ENCODE measurements at regions not wholly inside any gene's neighbourhood (a gene's known extent, or its start where the extent isn't known, plus 50 kb on each side); places are given as distances from the start of the nearest gene placed in this dataset.
"Not testable (repeated sequence)": the region's sequence is repeated elsewhere in the genome, so short reads cannot be mapped to it uniquely, and the experiment has no call there.

DNA sequence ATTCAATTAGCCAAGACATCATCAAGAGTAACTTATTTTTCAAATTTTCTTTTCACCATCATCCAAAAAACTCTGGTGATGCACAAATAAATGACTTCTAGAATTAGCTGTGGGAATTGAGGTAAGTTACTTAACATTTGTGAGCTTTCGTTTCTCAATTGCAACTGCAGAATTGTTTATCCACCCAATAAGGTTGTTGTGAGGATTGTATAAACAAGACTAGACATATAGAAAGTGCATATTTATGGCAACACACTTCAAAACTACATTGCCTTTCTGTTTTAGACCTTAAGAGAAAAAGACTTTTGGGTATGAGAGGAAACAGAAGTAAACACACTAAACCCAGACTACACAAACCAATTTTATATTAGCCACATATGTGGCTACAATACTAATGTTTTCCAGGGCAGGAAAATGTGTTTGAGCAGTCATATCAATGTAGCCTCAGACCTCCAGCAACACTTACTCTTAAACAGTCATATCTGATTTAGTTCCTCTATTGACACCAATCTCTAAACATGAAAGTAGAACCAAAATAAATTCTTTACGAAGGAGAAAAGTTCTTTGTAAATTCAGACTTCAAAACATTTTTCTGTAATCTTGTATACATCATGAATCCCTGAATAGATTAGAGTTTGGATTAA is 488.0 kb upstream of the CYLC2 start:
- DNase-seq (ENCODE audit: low read depth), result no peak

DNA sequence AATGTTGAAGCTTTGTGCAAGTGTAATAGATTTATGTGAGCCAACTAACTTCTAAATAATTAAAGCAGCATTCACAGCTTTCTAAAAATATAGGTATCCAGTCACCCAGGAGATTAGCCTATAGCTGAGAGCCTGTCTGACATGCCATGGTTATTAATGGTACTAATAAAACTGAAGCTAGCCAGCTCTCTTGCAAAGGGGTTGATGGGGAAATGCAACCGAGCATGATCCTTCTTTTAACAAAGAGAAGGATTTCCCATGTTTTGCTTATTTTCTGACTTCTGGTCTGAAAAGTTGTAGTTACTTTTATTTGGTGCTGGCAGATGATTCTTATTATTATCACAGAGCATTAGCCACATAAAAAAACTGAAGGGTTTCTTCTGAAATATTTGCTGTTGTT is 488.7 kb upstream of the CYLC2 start:
- DNase-seq (ENCODE audit: low read depth), result no peak

DNA sequence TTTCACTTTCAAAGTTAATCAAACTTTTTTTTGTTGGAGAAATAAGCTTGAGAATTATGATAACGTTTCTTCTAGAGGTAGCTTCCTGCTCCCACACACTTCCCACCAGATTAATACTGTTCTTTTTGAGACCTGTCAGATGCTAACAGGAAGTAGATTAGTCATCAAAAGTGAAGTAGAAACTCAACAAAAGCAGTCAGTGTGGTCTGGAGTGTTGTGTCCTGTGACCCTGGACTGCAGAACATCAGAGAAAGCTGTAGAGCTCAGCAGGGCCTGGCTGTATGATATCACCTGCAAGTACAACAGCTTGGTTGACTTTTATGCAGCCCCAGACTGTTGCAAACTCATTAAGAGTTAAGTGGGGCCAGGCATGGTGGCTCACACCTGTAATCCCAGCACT is 495.7 kb upstream of the CYLC2 start:
- no peak for DNase-seq (ENCODE audit: low read depth)

DNA sequence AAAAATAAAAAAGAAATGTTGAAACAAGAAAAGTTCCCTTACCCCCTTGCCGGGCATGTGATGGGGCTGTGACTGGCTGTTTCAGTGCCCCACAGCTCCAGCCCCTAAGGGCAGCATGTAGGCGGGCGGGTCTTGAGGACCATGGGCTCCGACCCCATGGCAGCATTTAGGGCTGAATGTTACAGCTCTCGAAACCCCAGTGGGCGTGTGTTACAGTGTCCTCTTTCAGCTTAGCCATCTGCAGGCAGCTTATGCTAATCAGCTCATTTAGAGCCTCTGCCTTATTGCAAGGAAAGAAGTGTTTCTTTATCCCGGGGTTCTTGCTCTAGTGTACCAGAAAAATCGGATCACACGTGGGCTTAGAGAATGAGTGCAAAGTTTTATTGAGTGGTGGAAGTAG is 497.4 kb upstream of the CYLC2 start:
- no peak for DNase-seq (ENCODE audit: low read depth)

DNA sequence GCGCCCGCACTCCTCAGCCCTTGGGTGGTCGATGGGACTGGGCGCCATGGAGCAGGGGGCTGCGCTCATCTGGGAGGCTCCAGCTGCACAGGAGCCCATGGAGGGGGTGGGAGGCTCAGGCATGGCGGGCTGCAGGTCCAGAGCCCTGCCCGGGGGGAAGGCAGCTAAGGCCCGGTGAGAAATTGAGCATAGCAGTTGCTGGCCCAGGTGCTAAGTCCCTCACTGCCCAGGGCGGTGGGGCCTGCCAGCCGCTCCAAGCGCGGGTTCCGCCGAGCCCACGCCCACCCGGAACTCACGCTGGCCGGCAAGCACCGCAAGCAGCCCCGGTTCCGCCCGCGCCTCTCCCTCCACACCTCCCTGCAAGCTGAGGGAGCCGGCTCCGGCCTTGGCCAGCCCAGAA is 508.2 kb upstream of the CYLC2 start:
- DNase-seq (ENCODE audit: low read depth), result not testable (repeated sequence)

DNA sequence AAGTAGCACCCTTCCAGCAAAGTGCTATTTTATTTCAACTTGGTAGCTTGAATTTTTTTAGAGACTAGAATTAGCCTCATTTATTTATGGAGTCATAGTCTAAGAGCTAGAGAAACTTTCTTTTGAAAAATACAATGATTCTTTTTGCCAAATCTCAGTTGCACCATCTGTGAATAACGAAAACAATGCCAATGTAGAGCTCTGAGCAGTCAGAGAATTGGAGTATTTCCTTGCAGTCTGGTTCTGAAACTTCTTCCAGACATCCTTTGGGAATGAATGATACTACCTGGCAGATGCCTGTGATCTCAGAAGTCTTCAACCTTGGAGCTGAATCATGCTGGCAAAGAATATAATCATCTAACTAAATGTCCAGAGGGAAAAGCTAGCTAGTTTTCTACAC is 511.5 kb upstream of the CYLC2 start:
- DNase-seq (ENCODE audit: low read depth), result no peak

DNA sequence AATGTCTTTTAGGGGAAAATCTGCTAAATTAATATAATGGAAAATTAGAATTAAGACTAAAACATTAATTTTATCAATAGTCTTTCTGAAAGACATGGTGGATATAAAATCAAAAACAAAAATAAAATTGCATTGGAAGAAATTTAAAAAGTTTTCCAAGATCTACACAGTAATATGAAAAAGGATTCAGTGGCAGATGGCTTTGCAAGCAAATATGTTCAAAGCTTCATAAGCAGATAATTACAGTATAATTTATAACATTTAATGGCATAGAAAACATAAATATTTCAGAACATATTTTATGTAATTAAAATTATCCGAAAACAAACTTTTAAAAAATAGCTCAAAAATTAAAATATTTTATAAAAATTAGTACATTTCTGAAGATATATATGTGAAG is 512.4 kb upstream of the CYLC2 start:
- no peak for DNase-seq (ENCODE audit: low read depth)

DNA sequence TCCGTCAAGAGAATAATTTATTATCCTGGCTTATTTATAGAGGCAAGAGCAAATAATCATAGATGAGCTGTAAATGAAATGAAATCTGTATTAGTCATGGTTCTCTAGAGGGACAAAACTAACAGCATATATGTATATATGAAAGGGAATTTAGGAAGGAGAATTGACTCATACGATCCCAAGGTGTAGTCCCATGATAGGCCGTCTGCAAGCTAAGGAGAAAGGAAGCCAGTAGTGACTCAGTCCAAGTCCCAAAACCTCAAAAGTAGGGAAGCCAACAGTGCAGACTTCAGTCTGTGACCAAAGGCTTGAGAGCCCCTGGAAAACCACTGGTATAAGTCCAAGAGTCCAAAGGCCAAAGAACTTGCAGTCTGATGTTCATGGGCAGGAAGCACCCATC is 515.9 kb upstream of the CYLC2 start:
- no peak for DNase-seq (ENCODE audit: low read depth)

DNA sequence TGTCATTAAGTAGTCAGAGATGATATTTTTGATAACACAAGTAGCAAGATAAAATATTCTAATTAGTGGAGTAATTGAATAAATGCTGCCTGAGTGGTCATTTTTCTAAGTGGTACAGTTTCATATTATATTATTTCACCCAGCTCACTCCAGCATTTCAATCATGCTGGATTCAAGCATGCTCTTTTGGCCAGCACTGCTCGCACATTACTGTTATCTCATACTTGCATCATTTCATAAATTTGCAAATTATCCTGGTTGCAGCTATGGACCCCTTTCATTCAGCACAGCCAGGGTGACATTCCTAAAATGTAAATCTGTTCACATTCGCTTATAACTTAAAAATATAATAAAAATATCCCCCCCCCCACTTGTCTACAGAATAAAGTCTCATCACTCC is 520.8 kb upstream of the CYLC2 start:
- DNase-seq (ENCODE audit: low read depth), result no peak

DNA sequence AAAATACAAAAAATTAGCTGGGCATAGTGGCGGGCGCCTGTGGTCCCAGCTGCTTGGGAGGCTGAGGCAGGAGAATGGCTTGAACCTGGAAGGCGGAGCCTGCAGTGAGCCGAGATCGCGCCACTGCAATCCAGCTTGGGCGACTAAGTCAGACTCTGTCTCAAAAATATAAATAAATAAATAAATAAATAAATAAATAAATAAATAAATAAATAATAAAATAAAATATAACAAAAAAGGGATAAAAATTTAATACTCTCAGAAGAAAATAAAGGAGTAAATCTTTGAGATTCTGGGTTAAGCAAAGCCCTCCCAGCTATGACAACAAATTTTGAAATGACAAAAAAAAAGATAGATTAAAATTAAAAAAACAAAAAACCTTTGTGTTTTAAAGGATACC is 525.7 kb upstream of the CYLC2 start:
- not testable (repeated sequence) for DNase-seq (ENCODE audit: low read depth)

DNA sequence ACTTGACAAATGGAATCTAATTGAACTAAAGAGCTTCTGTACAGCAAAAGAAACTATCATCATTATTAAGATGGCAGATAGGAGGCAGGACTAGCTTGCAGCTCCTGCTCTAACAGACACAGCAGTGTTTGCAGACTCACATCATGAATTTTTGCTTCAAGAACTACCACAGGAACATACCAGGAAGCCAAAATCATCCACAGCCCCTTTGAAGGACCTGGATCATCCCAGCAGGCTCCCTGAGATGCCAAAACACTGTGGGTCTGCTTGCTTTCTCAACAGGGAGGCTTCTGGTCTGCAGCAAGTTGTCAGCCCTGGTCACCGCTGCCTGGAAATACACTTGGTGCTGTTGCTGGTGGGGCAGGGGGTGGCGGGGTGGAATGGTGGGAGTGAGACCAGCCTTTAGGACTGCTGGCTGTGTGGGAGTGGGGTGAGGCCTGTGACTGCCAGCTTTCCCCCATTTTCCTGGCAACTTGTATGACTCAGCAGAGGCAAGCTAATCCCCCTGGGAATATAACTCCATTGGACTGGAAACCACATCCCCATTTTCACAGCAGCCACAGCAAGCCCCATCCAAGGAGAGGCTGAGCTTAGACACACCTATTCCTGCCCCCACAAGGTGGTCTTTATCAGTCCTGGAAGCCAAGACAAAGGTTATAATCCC is 533.8 kb upstream of the CYLC2 start:
- DNase-seq (ENCODE audit: low read depth), result no peak

DNA sequence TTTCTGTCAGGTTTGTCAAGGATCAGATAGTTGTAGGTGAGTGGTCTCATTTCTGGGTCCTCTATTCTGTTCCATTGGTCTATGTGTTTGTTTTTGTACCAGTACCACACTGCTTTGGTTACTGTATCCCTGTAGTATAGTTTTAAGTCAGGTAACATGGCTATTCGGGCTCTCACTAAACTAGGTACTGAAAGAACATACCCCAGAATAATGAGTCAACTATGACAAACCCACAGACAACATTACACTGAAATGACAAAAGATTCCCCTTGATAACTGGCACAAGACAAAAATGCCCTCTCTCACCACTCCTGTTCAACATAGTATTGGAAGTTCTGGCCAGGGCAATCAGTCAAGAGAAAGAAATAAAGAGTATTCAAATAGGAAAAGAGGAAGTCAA is 535.3 kb upstream of the CYLC2 start:
- DNase-seq (ENCODE audit: low read depth), result no peak

DNA sequence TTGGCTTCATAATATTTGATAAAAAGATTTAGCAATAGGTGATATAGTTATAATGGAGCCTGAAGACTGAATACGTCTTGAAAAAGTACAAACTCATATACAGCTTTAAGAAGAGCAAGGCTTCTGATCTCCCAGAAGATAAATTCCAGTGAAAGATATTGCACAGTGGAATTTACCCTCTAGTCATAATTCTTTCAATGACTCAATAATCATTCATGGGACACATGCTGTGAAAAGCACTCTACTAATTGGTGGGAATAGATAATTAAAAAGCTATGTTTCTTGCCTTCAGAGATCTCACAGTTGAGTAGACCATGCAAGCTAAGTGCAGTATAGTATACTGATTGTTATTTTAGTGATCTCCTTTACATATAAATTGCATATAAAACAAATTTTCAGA is 538.6 kb upstream of the CYLC2 start:
- DNase-seq (ENCODE audit: low read depth), result no peak

DNA sequence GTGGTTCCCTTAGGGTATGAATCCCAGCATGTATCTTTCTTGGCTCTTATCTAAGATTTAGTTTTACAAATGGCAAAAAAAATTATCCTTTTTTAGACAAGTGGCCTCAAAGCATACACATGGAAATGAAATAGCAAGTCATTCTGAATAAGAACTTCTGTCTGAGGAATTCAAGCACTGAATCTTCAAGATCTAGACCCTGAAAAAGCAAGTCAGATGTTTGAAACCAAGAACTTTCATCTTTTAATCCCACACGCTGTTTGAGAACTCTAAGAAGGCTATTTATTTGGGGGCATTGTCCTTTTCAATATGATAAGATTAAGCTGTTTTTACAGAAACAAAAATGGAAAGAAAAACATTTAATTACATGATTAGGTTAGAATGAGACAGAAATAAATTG is 549.2 kb upstream of the CYLC2 start:
- no peak for DNase-seq (ENCODE audit: low read depth)

DNA sequence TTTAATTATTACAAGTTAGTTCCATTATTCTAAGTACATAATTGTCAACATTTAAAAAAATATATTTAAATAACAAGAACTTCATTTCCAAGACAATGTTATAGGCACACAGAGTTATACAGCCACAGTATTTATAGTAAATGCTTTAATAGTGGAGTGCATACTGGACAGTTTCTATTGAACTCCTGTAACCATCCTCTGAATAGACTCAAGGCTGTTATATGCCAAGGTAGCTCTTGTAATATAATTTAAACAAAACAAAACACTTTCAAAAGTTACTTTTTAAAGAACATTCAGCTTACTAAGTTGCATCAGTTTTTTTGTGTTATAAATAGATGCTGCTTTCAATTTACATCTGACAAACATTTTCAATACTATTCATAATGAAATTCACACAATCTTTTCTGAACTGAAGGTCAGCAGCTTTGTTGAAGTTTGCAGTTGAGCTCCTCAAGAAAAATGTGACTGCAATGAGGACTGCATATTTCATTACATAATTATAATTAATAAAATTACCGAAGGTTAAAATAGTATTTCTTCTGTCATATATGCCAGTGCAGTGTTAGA is 549.9 kb upstream of the CYLC2 start:
- DNase-seq (ENCODE audit: low read depth), result no peak

DNA sequence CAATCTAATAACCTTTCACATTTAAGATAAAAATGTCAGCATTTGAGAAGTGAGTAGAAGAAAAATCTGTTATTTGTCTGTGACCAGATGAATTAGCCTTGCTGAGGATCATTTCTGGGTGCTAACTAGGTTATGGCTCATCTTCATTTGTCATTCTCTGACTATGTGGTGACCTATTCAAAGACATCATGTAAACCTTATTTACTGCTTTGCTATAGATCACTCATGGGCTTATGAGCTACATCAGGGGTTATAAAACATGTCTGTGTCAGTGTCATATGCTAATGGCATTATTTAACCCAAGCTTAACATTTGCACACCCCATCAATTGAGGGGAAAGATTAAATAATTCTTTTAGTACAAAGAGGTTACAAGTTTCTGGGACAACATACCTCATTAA is 555.5 kb upstream of the CYLC2 start:
- no peak for DNase-seq (ENCODE audit: low read depth)

DNA sequence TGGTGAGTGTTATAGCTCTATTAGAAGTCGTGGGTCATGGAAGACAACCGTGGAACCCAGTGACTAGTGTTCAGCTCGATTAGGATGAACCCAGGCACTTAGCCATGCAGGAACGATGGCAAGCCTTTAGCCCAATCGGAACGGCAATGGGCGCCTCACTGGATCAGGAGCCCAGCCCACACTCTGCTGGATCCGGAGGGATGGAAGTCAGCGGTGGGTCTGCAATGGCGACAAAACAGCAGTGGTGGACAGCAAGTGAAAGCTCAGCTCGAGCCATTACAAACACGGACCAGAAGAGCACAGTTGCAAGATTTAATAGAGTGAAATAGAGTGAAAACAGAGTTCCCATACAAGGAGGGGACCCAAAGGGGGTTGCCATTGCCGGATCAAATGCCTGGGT is 558.5 kb upstream of the CYLC2 start:
- DNase-seq (ENCODE audit: low read depth), result not testable (repeated sequence)

DNA sequence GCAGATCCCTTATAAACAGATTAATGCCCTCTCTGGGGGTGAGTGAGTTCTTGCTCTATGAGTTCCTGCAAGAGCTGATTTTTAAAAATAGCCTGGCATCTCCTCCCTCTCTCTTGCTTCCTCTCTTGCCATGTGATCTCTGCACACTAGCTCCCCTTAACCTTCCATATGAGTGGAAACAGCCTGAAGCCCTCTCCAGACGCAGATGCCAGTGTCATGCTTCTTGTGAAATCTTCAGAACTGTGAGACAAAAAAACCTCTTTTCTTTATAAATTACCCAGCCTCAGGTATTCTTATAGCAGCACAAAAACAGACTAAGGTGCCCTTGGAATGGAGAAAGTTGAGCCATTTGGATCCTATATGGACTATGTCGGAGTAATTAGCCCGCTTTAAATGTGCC is 559.7 kb upstream of the CYLC2 start:
- DNase-seq (ENCODE audit: low read depth), result no peak

DNA sequence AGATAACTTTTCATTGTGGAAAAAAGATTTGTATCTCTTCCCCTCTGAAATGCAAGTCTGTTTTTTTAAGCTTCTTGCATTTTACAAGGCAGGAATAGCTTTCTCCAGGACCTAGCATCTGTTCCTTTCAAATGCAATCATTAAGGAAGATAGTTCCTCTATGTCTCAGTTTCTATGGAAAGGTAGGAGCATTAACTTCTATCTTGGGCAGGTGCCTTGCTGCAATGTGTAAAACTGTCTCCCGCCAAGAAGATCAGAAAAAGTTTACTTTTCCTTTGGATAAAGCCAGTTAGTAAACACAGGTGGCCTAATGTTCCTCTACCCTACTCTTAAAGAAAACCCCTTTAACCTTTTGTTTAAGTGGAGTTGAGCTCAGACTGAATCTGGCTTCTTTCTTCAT is 560.6 kb upstream of the CYLC2 start:
- no peak for DNase-seq (ENCODE audit: low read depth)

DNA sequence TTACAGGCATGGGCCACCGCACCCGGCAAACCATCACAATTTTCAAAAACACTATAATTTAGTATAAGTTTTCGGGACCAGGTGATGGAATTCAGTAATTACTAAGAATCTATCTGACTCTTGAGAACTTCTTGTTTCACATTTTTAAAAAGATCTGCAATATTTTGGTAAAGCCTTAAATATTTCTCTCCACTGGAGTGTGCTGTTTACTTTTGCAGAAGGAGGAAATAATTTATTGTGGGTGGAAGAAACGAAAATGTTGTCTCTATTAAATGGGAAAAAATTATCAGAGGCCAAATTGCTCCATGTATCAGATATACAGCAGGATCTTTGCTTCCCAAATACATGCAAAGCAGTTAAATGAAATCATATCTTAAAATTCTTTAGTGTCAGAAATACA is 566.8 kb upstream of the CYLC2 start:
- no peak for DNase-seq (ENCODE audit: low read depth)

DNA sequence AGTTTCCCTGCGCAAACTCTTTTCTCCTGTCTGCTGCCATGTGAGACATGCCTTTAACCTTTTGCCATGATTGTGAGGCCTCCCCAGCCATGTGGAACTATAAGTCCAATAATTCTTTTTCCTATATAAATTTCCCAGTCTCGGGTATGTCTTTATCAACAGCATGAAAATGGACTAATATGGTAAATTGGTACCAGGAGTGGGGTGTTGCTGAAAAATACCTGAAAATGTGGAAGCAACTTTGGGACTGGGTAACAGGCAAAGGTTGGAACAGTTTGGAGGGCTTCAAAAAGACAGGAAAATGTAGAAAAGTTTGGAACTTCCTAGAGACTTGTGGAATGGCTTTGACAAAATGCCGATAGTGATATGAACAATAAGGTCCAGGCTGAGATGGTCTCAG is 578.9 kb upstream of the CYLC2 start:
- DNase-seq (ENCODE audit: low read depth), result not testable (repeated sequence)

DNA sequence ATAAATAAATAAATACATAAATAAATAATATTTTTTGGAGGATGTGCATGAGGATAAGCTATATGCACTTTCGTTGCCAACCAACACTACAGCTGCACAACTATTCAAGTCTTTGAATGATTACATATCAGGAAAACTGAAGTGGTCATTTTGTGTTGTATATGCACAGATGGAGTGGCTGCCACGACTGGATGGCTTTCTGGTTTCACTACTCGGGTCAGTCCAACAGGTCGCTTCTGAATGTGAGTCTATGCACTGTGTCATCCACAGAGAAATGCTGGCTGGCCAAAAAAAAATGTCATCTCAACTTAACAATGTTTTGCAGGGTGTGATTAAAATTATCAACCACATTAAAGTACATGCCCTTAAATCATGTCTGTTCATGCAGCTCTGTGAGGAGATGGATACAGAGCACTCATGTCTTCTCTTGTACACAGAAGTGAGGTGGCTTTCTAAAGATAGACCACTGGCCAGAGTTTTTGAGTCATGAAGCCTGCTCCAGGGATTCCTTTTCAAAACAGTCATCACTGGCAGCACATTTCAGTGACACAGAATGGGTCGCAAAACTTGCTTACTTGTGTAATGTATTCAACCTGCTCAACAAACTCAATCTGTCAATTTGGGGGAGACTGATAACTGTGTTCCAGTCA is 589.8 kb upstream of the CYLC2 start:
- DNase-seq (ENCODE audit: low read depth), result no peak

DNA sequence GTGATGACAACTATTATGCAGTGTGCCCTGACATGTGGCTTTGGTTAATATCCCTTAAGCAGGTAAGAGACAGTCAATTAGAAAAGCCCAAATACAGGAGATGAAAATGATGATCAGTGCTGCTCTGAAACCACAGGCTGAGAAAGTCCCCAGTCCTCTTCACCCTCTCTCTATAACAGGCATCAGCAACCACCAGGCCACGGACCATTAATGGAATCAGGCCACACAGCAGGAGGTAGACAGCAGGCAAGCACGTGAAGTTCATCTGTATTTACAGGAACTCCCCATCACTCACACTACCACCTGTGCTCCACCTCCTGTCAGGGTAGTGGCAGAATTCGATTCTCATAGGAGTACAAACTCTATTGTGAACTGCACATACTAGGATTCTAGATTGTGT is 591.6 kb upstream of the CYLC2 start:
- no peak for DNase-seq (ENCODE audit: low read depth)

Data from LHCN-M2 (cell line).